ENCODE measurements at regions not wholly inside any gene's neighbourhood (a gene's known extent, or its start where the extent isn't known, plus 50 kb on each side); places are given as distances from the start of the nearest gene placed in this dataset.
"Not testable (repeated sequence)": the region's sequence is repeated elsewhere in the genome, so short reads cannot be mapped to it uniquely, and the experiment has no call there.

DNA sequence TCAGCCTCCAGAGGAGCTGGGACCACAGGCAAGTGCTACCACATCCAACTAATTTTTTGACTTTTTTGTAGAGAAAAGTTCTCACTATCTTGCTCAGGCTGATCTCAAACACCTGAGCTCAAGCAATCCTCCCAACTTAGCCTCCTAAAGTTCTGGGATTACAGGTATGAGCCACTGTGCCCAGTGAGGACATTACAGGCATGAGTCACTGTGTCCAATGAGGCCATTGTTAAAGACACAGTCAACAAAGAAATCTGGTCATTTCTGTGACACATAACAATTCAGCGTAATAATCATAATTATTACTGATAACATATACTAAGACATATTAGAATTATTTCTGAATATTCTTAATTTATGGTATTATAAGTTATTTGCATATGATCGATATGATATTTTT lies 463.4 kb upstream of the NDN start:
- DNase-seq (ENCODE audit: low spot score), result no peak

DNA sequence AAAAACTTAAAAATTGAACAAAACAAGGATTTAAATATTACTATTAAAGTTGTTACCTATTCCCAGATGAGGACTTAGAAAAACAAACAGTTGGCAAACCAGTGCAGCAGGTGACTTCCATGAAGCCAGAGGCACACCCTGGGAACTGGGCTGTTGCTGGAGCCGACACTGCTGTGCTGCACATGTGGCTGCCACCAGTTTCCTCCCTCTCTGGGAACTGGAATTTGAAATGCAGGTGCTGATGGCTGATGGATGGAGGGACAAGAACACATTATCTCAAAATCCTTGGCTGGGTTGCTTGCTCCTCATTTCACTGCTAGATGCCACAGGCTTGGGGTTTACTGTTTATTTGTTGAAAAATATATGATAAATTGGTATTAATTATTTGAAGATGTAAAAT lies 471.2 kb upstream of the NDN start:
- DNase-seq (ENCODE audit: low spot score), result not testable (repeated sequence)

DNA sequence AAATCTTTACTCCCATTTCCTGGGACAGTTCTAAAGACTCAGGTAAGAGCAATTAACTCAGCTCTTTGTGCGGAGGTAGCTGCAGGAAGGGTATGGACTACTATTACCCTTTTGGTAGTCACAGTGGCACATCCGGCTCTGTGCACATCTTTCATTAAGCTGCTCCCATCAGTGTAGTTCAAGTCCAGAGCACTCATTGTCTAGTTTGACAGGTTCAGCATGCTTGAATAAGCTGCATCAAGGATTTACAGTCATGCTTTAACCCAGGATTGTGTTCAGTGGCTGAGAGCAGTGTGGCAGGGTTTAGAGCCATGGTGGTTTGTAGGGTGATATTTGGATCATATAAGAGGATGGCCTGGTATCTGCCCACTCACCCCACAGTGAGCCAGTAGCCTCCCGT lies 478.4 kb upstream of the NDN start:
- not testable (repeated sequence) for DNase-seq (ENCODE audit: low spot score)

DNA sequence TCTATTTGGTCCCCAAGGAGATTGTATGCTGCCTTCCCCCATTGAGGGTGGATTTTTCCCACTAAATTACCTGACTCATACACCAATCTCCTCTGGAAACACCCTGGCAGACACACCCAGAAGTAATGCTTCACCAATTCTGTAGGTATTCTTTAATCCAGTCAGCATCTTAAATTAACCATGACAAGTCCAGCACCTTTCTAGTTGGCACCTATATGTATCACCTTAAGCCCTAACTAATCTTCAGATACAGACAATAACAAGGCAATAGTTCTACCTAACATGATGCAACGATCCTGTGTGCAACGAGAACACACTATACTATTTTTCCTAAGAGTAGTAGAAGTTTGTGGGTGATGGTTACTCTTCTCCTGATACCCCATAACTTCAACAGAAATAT lies 473.3 kb upstream of the NPAP1 start:
- not testable (repeated sequence) for DNase-seq (ENCODE audit: low spot score)

DNA sequence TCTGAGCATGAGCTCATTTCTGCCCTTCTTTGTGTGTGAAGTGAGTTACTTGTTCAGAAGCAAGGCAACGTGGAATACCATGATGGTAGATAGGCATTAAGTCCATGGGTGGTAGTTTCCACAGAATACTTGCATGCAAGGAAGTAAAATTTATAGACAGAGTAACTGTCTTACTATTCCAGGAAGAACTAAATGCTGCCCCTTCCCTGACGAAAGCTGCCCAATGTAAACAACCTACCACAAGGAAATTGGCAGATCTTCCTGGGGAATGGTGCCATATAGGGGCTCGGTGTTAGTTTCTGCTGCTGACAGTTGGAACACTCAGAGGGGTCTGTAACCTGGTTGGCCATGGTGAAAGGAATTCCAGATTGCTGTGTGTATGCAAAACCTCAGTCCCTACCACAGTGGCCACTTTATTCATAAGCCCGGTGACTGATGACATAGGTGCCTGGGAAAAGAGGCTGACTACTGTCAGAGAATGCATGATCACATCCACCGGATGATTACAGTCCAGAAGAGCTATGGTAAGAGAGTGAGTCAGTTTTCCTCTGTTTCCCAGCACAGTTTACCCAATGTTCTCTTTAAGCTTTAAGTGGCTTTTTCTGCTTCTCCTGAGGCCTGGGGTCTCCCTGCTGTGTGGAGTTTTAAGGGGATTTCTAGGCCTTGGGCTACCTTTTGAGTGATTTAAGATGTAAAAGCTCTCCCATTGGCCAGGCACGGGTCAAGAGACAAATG lies 463.7 kb upstream of the NPAP1 start:
- DNase-seq (ENCODE audit: low spot score), result not testable (repeated sequence)

DNA sequence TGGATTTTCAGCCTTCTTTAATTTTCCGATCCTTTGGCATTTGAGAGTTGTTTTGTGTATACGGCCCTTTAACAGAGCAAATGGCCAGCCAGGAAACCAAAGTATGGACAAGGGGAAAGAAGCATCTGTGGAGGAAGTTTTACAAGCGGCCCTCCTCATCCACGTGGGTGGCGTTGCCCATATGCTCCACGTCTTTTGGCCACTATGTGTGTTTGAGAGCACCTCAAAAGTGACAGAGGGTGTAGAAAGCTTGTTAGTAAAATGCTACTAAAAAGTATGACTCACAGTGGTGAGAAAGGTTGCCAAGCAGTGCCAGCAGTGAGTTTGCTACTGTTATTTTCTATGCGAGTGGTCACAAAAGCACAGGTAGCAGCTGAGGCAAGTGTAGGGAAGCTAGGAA lies 451.8 kb upstream of the NPAP1 start:
- DNase-seq (ENCODE audit: low spot score), result no peak

DNA sequence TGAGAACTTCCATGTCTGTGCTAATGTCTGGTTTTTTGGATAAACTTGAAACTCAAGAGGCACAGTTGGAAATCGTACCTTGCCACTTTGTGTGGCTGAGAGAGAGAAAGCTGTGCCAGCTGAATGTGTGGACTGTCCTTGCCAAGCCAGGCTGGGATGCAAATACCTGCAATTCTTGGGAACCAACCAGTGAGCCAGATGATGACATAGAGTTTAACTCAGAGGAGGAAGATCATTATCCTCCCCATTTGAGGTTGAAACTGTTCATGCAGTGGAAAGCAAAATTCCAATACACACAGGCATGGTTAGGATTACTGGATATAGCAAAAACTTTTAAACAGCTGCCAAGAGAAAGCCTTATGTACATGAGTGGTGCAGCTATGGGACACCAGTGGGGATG lies 451.4 kb upstream of the NPAP1 start:
- no peak for DNase-seq (ENCODE audit: low spot score)

DNA sequence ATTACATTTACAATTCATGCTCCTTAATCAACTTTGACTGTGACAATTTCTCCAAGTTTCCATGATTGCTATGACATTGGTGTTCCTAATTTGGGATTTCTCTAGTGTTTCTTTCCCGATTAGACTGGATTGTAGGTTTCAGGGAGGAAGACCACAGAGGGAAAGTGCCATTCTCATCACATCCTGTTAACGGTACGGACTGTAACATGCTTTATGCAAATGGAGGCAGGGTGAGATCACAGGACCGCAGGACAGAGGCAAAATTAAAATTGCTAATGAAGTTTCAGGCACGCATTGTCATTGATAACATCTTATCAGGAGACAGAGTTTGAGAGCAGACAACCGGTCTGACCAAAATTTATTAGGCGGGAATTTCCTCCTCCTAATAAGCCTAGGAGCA lies 446.7 kb upstream of the NPAP1 start:
- DNase-seq (ENCODE audit: low spot score), result not testable (repeated sequence)

DNA sequence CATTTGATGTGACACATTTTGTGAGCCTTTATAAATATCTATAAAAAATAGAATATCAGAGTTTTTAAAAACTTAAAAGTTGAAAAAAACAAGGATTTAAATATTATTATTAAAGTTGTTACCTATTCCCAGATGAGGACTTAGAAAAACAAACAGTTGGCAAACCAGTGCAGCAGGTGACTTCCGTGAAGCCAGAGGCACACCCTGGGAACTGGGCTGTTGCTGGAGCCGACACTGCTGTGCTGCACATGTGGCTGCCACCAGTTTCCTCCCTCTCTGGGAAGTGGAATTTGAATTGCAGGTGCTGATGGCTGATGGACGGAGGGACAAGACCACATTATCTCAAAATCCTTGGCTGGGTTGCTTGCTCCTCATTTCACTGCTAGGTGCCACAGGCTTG lies 442.4 kb upstream of the NPAP1 start:
- DNase-seq (ENCODE audit: low spot score), result not testable (repeated sequence)

DNA sequence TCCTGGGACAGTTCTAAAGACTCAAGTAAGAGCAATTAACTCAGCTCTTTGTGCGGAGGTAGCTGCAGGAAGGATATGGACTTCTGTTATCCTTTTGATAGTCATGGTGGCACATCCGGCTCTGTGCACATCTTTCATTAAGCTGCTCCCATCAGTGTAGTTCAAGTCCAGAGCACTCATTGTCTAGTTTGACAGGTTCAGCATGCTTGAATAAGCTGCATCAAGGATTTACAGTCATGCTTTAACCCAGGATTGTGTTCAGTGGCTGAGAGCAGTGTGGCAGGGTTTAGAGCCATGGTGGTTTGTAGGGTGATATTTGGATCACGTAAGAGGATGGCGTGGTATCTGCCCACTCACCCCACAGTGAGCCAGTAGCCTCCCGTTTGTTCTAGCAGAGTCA lies 435.0 kb upstream of the NPAP1 start:
- not testable (repeated sequence) for DNase-seq (ENCODE audit: low spot score)

DNA sequence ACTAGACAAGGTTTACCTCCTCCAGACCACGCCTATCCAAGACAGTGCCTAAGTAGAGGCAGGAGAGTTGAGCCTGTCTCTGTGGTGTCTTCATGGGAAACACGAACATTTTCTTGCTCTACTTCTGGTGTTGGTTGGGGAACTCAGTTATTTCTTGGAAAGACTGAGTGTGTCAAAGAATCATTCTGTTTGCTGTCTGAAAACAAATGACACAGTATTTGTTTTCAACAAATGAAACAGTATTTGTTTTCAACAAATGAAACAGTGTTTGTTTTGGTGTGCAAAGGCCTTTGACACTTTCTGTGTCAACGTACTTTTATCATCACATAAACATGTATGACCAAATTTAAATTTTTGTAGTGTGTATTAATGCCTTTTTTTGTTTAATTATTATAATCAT lies 416.5 kb upstream of the NPAP1 start:
- DNase-seq (ENCODE audit: low spot score), result not testable (repeated sequence)

DNA sequence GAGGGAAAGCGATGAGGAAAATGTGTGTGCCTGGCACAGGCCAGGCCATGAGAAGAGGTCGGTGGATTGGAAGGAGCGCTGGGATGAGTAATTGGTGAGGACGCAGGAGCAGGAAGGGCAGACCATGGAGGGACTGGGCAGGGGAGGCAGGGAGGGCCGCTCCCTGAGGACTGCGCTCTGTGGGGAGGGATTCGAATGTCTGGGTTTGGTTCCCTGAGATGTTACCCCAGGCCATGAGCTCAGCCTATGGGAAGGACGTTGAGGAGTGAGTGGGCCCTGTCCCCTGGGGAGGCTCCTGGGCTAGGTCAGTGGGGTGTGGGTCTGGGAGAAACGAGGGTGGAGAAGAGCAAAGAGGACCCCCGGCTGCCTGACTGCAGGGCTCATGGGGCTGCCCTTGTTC lies 415.2 kb upstream of the NPAP1 start:
- DNase-seq (ENCODE audit: low spot score), result not testable (repeated sequence)

DNA sequence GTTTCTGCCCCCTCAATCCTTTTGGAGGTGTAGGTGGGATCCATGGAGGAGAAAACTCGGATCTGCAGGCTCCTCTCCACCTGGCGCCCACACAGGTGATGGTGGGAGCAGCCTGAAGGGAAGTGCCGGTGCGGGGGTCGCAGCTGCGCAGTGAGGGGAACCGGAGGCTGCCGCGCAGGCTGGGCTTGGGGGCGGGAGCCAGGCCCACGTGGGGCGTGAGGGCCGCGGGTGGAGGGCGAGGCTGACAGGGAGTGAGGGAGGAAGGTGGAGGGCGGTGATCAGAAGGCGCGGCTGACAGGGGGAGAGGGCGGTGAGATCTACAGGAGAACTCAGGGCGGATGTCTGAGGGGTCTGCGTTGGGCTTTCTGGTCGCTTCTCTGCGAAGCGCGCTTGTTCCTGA lies 414.7 kb upstream of the NPAP1 start:
- not testable (repeated sequence) for DNase-seq (ENCODE audit: low spot score)

DNA sequence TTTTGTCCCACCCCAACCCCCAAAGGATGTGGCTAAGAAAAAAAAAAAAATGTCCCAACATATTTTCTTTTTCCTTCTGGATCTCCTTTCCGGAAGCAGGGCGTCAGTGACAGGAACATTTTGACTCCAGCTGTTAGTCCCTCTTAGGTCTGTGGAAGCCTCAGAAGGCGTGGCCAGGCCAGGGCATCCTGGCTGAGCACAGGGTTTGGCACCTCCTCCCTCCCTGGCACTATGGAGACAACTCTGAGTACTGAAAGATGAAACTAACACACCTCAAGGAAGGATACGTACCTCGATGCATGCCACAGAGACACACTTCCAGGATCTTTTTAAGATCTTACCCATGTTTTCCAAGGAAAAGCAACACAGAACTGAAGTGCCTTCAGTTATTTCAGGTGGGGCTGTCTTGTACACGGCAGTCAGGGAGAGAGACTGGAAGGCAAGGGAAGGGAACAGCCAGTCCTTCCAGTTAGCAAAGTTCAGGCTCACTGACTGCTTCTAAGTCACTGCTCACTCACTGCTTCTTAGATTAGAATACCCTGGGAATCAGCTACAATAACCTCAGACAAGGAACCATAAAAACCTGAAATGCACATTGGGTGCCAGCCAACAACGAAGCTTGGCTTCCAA lies 406.9 kb upstream of the NPAP1 start:
- DNase-seq (ENCODE audit: low spot score), result not testable (repeated sequence)

DNA sequence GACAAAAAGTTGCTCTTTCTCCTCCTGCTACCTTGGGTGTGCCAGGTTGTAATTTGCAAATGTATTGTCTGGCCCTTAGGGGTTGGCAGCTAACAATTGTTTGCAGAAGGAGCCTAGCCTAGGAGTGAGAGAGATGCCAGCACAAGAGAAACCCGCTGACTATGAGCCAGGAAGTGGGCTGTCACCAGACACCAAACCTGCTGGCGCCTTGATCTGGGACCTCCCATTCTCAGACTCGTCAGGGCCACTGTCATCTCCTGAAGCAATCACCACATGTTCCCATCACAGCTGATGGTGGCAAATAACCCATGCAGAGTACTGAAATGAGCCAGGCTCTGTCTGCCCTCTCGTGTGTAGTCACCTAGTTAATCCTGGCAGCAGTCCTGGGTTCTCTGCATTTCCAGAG lies 406.4 kb upstream of the NPAP1 start:
- no peak for DNase-seq (ENCODE audit: low spot score)

DNA sequence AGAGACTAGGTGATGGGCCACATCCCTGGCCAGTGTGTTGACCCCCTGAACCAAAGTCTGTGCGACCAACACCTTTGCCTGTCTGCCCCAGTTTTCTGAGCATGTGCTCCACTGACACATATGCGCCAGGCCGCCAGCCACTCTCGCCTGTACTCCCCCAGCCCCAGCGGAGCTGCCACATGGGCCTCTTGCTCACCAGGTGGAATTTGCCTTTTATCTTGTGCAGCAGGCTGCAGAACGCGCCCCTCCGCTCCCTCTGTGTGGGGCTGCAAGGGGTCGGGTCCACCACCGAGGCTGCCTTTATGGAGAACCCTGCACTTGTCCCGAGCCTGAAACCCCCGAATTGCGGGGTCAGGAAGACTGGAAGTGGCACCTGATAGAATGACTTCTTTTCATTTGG lies 405.7 kb upstream of the NPAP1 start:
- DNase-seq (ENCODE audit: low spot score), result no peak

DNA sequence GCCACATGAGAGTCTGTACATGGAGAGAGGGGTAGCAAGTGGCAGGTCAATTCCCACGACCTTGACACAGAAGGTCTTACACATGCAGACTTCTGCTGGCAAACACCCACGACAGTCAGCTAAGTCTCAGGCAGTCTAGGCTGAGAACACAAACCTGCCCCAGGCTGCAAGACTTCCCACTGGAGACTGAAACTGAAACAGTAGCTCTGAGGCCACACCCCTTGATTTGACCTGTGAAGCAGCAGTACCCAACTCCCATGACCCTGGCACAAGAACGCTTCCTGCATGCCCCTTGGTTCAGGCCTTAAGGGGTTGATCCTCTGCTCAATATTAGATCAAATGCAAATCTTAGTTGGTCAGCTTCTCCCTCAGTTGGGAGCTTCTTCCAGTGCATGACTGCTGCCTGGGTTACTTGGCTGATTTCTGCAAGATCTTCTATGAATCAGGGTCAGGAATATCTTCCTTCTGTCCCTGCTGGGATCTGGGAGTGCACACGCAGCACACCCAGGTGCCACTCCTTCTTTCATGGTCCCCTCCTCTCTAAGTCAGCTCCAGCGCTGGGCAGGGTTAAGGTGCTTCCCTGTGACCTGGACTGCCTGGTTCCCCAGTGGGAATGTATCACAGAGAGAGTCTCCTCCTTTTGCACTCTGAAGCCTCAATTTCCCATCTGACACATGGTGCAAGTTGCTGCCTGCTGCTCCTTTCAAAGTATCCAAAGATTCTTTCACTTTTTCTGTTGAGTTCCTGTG lies 403.9 kb upstream of the NPAP1 start:
- not testable (repeated sequence) for DNase-seq (ENCODE audit: low spot score)

DNA sequence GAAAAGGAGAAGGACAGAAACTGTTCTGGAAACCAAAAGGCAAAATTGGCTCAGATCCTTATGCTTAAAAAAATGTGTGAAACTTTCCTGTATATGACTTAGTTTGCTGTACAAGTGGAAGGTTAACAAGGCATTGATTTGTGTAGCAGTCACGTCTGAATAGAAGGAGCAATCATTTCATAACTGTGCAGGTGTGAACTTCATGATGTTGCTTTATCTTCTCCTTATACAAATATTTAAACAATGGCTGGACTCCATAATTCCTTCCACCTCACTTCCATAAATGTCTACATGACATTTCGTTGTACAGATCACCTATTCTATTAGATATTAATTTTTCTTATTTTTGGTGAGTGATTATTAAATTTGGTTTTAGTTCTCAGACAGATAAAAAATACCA lies 382.7 kb upstream of the NPAP1 start:
- no peak for DNase-seq (ENCODE audit: low spot score)

DNA sequence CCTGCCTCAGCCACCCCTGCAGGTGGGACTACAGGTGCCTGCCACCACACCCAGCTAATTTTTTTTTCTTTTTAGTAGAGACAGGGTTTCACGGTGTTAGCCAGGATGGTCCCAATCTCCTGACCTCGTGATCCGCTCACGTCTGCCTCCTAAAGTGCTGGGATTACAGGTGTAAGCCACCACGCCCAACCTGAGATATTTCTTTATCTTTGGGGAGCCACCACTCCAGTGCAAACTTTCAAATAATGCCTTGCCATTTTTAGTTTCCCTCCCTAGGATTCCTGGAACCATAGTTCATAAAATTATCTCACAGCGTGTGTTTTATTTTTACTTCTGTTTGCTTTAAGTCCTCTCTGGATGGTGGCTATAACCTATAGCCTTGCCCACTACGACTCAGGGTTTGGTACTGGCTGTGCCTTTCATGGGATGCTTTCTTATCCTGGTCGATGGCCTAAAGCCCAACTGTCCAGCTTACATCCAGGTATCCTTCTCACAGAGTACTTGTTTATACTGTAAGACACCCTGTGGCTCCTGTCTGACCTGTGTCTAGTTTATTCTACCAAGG lies 374.7 kb upstream of the NPAP1 start:
- not testable (repeated sequence) for DNase-seq (ENCODE audit: low spot score)

DNA sequence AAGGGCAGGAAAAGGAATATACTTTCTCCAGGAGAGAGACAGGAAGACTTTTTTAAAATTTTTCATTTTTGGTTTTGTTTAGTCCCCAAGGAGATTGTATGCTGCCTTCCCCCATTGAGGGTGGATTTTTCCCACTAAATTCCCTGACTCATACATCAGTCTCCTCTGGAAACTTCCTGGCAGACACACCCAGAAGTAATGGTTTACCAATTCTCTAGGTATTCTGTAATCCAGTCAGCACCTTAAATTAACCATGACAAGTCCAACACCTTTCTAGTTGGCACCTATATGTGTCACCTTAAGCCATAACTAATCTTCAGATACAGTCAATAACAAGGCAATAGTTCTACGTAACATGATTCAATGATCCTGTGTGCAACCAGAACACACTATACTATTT lies 373.6 kb upstream of the NPAP1 start:
- not testable (repeated sequence) for DNase-seq (ENCODE audit: low spot score)

DNA sequence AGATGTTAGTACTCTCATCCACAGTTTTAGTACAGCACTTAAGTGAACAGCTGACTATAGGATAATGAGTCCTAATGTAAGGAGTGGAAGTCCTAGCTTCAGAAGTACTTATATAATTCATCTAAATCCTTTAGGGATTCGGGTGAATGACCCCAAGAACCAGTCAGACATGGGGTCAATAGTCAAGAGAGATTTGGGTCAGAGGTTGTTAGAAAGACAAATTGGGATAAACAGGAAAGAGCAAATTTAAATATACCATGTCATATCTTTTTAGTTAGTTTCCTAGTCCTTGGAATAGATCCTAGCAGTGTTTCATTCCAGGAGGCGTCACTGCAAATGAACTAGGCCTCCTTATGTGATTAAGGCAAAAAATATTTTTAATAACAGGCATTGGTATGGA lies 370.8 kb upstream of the NPAP1 start:
- DNase-seq (ENCODE audit: low spot score), result not testable (repeated sequence)

DNA sequence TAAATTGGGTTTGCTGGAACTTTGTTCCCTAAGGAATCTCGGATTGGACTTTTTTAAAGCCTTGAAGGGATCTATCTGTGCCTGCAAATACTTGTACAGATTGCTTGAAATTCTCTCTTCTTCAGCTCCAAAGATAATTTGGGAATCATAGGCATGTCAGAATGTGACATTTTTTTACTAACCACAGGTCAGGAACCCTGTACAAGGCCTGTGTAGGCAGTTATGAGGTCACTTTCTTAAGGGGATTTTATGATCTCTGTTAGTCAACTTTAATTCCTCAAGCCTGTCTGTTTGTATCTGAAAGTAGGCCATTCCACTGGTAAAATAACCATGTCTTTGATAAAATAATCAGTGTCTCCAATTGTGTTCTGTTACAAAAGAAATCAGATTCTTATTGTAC lies 369.9 kb upstream of the NPAP1 start:
- not testable (repeated sequence) for DNase-seq (ENCODE audit: low spot score)

DNA sequence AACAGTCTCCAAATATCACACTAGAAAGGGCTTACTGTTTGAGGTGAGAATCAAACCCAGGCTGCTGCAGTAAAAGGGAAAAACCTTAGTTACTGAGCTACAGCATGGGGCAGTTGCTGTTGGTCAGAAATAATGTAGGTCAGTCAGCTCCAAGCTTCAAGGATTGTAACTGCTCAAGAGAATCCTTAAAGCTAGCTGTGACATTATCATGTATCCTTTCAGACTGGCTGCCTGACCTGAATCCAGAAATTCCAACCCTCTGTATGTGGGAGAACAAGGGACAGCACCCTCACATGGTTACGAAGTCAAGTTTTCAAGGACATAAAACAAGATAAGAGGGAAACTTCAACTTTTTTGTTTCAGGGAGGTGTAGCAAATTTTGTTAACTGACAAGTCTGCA lies 365.9 kb upstream of the NPAP1 start:
- DNase-seq (ENCODE audit: low spot score), result not testable (repeated sequence)

Measured in D341Med (cell line).